ENCODE measurements at regions not wholly inside any gene's neighbourhood (a gene's known extent, or its start where the extent isn't known, plus 50 kb on each side); places are given as distances from the start of the nearest gene placed in this dataset.
"Not testable (repeated sequence)": the region's sequence is repeated elsewhere in the genome, so short reads cannot be mapped to it uniquely, and the experiment has no call there.

GRCh38 chr5:115695310-115695880 lies 69.6 kb upstream of the TMED7 start:
- no peak for TF ChIP-seq POLR2A (IDR thresholded peaks at IDR 0.05)
- DNase-seq, result no peak
- 90 to 91% methylated on average over 4 of the region's 4 CpGs for WGBS, 2 donors
- Histone ChIP-seq H3K27me3 (no peaks in the 10 kb centered on the region), H3K4me1 (no peaks in the 10 kb centered on the region), H3K9me3 (no peaks in the 10 kb centered on the region), H3K4me3 (replicated peaks in 1 of 3) (no peak overlapping the region), H3K27ac (no peak overlapping the region), H3K36me3 (no peaks in the 10 kb centered on the region)
- intact Hi-C loops (cut with DNase I), result no loop called here

GRCh38 chr5:115691814-115692213 lies 66.0 kb upstream of the TMED7 start:
- H3K9me3 ChIP-seq; H3K27me3 ChIP-seq; H3K36me3 ChIP-seq; H3K4me3 ChIP-seq (replicated peaks in 1 of 3); H3K4me1 ChIP-seq; H3K27ac ChIP-seq; intact Hi-C loops (cut with DNase I); DNase-seq: not testable (repeated sequence)
- 99 to 100% methylated on average over 3 of the region's 3 CpGs for WGBS, 2 donors

DNA sequence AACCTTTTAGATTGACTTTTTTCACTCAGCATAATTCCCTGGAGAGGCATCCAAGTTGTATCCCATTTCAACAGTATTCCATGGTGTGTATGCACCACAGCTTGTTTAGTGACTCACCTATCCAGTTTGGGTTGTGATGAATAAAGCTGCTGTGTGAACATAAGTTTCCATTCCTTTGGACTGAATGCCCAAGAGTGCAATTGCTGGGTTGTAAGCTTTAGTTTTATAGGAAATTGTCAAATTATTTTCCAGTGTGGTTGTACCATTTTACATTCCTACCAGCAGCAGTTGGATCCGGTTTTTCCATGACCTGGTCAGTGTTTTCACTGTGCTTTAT lies 60.9 kb upstream of the TMED7 start:
- Histone ChIP-seq H3K27me3 (no peaks in the 10 kb centered on the region), H3K4me3 (replicated peaks in 1 of 3) (no peak overlapping the region), H3K27ac (no peak overlapping the region), H3K36me3 (no peaks in the 10 kb centered on the region), H3K9me3 (no peaks in the 10 kb centered on the region), H3K4me1 (no peaks in the 10 kb centered on the region)
- DNase-seq, result no peak
- intact Hi-C loops (cut with DNase I), result no loop called here
- 74 to 78% methylated on average over 1 of the region's 1 CpG for WGBS, 2 donors
- TF ChIP-seq CTCF (IDR thresholded peaks at IDR 0.05), result no peak
- no peak for TF ChIP-seq POLR2A (IDR thresholded peaks at IDR 0.05)

DNA sequence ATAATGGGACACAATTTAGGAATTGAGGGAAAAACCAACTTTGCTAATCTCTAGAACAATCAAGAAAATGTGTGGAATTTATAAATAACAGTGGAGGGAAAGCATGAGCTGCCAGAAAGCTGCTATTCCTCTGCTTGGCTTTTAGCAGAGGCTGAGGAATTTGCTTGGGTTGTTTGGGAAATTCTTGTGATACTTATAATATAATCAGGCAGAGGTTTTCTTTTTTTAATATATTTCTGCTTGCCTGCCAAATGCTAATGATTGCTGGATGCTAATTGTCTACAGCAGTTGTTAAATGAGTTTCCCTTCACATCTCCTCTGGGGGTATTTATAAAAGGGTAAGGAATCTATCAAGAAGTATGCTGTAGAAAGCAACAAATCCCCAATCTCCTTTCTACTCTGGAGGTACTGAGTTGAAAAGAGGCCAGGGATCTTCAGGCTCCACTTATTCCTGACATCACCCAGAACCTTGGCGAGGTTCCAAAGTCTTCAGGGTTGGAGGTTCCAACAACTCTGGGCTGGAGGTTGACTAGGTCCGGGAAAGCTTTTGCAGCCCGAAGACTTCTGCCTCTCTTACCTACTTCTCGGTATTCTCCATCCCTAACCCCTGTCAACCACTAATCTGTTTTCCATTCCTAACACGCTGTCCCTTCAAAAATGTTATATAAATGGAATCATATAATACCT lies 60.4 kb upstream of the TMED7 start:
- intact Hi-C loops (cut with DNase I), result no loop called here
- no peak overlapping the region for H3K27ac ChIP-seq
- H3K9me3 ChIP-seq, result no peaks in the 10 kb centered on the region
- no peaks in the 10 kb centered on the region for H3K27me3 ChIP-seq
- peak; percentile 39 to 58 for DNase-seq
- 39 to 57% methylated on average over 5 of the region's 5 CpGs for WGBS, 2 donors
- TF ChIP-seq CTCF (IDR thresholded peaks at IDR 0.05), result no peak
- no peak for TF ChIP-seq POLR2A (IDR thresholded peaks at IDR 0.05)
- no peaks in the 10 kb centered on the region for H3K36me3 ChIP-seq
- H3K4me3 ChIP-seq (replicated peaks in 1 of 3), result no peak overlapping the region
- no peaks in the 10 kb centered on the region for H3K4me1 ChIP-seq

- TF ChIP-seq CTCF (IDR thresholded peaks at IDR 0.05), result no peak
- H3K27ac ChIP-seq, result no peak overlapping the region
- DNase-seq, result no peak
- no peaks in the 10 kb centered on the region for H3K27me3 ChIP-seq
- WGBS, 2 donors, result 54 to 67% methylated on average over 2 of the region's 2 CpGs
- no peak overlapping the region for H3K4me3 ChIP-seq (replicated peaks in 1 of 3)
- intact Hi-C loops (cut with DNase I), result no loop called here
- no peaks in the 10 kb centered on the region for H3K36me3 ChIP-seq
- no peaks in the 10 kb centered on the region for H3K4me1 ChIP-seq
- H3K9me3 ChIP-seq, result no peaks in the 10 kb centered on the region
These were observed 59.7 kb upstream of the TMED7 start for GRCh38 chr5:115685490-115685889.

DNA sequence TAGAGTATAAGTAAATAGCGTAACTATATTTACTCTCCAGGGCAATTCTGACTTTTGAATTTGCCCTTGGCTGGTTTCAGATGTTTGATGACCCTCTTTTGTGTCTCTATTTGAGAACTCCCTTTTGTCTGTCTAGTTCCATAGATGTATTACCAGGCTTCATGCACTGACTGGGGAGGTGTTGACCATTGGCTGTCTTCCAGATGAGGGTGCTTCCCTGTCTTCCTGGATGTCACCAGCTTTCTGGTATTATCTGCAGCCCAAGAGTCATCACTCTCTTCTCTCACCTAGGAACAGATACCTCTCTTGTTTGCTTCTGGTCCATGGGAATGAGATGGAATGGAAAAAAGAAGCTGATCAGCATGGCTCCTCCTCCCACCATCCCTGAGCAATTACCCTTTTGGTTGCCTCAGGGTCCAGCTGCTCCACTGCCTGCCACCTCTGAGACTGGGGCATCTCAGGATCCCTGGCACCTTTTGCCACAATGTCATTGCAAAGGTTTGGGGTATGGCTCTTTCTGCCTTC lies 58.7 kb upstream of the TMED7 start:
- intact Hi-C loops (cut with DNase I), result no loop called here
- no peak for TF ChIP-seq POLR2A (IDR thresholded peaks at IDR 0.05)
- no peak for TF ChIP-seq CTCF (IDR thresholded peaks at IDR 0.05)
- no peaks in the 10 kb centered on the region for H3K9me3 ChIP-seq
- H3K4me1 ChIP-seq, result no peaks in the 10 kb centered on the region
- H3K36me3 ChIP-seq, result no peaks in the 10 kb centered on the region
- H3K27me3 ChIP-seq, result no peaks in the 10 kb centered on the region
- H3K4me3 ChIP-seq (replicated peaks in 1 of 3), result no peak overlapping the region
- 98% methylated on average over 1 of the region's 1 CpG for WGBS, 2 donors
- H3K27ac ChIP-seq, result no peak overlapping the region
- no peak for DNase-seq
